ENCODE measurements at regions not wholly inside any gene's neighbourhood (a gene's known extent, or its start where the extent isn't known, plus 50 kb on each side); places are given as distances from the start of the nearest gene placed in this dataset.

GRCh38 chr5:74567411-74567995 is 73.0 kb downstream of the ENC1 start:
- TF ChIP-seq, protein P1, sequence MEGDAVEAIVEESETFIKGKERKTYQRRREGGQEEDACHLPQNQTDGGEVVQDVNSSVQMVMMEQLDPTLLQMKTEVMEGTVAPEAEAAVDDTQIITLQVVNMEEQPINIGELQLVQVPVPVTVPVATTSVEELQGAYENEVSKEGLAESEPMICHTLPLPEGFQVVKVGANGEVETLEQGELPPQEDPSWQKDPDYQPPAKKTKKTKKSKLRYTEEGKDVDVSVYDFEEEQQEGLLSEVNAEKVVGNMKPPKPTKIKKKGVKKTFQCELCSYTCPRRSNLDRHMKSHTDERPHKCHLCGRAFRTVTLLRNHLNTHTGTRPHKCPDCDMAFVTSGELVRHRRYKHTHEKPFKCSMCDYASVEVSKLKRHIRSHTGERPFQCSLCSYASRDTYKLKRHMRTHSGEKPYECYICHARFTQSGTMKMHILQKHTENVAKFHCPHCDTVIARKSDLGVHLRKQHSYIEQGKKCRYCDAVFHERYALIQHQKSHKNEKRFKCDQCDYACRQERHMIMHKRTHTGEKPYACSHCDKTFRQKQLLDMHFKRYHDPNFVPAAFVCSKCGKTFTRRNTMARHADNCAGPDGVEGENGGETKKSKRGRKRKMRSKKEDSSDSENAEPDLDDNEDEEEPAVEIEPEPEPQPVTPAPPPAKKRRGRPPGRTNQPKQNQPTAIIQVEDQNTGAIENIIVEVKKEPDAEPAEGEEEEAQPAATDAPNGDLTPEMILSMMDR (IDR thresholded peaks at IDR 0.05; ENCODE audit: poor library complexity, severe bottlenecking): no peak
- TF ChIP-seq POLR2AphosphoS5 (IDR thresholded peaks at IDR 0.05) (no peak), RAD21 (conservative IDR thresholded peaks at IDR 0.05) (no peak), SMC3 (conservative IDR thresholded peaks at IDR 0.05; ENCODE audit: poor library complexity) (no peak), MXI1 (conservative IDR thresholded peaks at IDR 0.05; ENCODE audit: poor library complexity, severe bottlenecking) (no peak), EZH2 (IDR thresholded peaks at IDR 0.05; ENCODE audit: borderline replicate concordance, insufficient read depth, low read length, poor library complexity, severe bottlenecking) (no peak)
